Prostate gland (tissue), 2 donors: ENCODE measurements at regions not wholly inside any gene's neighbourhood (a gene's known extent, or its start where the extent isn't known, plus 50 kb on each side); places are given as distances from the start of the nearest gene placed in this dataset.

Experiments
- POLR2AphosphoS5 ChIP-seq: sonication (generic); formaldehyde crosslinking; IDR thresholded peaks from one replicate; pipeline ENCODE4 v1.6.1; 2017; ENCODE audit warnings: antibody characterized with exemption
- TF ChIP-seq, protein P1 (sequence below), 4 experiments: fragments of 200-600 bp in 2 of 4; fragments of 450-650 bp in 2 of 4; sonication (generic) in 2 of 4; IDR thresholded peaks; 1 replicate in 3 of 4; 2 replicates in 1 of 4; pipeline ENCODE4 v1.5.1; 2016 to 2019; ENCODE audit warnings: antibody characterized with exemption in 4 of 4, mild to moderate bottlenecking in 2 of 4, moderate library complexity in 2 of 4

DNA sequence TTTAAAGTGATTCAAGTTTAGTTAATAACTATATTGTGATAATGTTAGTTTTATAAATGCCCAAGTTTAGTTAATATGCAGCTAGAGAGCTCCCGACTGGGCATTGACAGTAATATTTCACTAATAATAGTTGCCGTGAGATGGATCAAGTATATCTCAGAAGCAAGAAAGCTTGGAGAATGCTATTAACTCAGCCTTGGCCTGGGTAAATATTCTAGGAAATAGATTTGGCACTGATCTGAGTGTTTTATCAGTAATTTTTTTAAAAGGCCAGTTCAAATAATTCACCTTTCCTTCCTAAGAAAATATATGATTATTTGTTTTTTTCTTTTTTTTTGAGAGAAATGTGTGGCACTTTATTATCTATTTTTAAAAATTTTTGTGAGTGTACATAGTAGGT is 305.3 kb downstream of the CSNK1G3 start:
- no peak for TF ChIP-seq POLR2AphosphoS5
- TF ChIP-seq, protein P1, sequence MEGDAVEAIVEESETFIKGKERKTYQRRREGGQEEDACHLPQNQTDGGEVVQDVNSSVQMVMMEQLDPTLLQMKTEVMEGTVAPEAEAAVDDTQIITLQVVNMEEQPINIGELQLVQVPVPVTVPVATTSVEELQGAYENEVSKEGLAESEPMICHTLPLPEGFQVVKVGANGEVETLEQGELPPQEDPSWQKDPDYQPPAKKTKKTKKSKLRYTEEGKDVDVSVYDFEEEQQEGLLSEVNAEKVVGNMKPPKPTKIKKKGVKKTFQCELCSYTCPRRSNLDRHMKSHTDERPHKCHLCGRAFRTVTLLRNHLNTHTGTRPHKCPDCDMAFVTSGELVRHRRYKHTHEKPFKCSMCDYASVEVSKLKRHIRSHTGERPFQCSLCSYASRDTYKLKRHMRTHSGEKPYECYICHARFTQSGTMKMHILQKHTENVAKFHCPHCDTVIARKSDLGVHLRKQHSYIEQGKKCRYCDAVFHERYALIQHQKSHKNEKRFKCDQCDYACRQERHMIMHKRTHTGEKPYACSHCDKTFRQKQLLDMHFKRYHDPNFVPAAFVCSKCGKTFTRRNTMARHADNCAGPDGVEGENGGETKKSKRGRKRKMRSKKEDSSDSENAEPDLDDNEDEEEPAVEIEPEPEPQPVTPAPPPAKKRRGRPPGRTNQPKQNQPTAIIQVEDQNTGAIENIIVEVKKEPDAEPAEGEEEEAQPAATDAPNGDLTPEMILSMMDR (IDR thresholded peaks at IDR 0.05): no peak
